K562 (cell line): ENCODE measurements at regions not wholly inside any gene's neighbourhood (a gene's known extent, or its start where the extent isn't known, plus 50 kb on each side); places are given as distances from the start of the nearest gene placed in this dataset.

ENCODE experiments used
- ATAC-seq: fragments of 200-7000 bp; cut with Tn5 transposase; 3 replicates; pipeline ENCODE4 v1.9.1; 2020; ENCODE audit warnings: moderate library complexity
- BruUV-seq: library from RNA; stranded (reverse); fragments of 400-500 nt; replicated peaks from 2 replicates; lab custom pipeline; 2021; lab: Mats Ljungman, UMichigan
- CTCF ChIA-PET: fragments of 300-600 bp; formaldehyde crosslinking; extraction: SDS; loops from one replicate; lab custom pipeline; 2021; ENCODE audit warnings: low intra/inter-chr PET ratio; lab: Yijun Ruan, JAX
- POLR2A ChIA-PET: fragments of 300-600, 350-650 bp; sonication (Branson Sonifier 250); formaldehyde crosslinking; extraction: SDS; loops from one replicate; lab custom pipeline; 2021; ENCODE audit warnings: antibody characterized with exemption, inconsistent platforms; lab: Yijun Ruan, JAX
- DNase-seq, 4 experiments: peaks; one replicate each; pipeline versions ENCODE4 v3.0.0 to v3.0.0-alpha.2; 2011 to 2018; ENCODE audit warnings: low spot score in 3 of 4, mixed read lengths in 3 of 4; ENCODE audit errors: extremely low read depth in 1 of 4
- FAIRE-seq: peaks from 2 replicates; lab custom pipeline; 2011; peaks lifted over from hg19 to GRCh38; lab: Jason Lieb, UNC
- H2AFZ ChIP-seq: 2 replicates; pipeline ENCODE4 v1.6.0; 2011; ENCODE audit warnings: low read depth, low read length, control low read depth, inconsistent platforms
- H3K27ac ChIP-seq: fragments of 200-600 bp; 3 replicates; pipeline ENCODE4 v1.8.0; 2011; ENCODE audit warnings: low read depth, mild to moderate bottlenecking, control low read depth, inconsistent platforms, low read length, moderate library complexity, mixed read lengths; ENCODE audit errors: extremely low read depth
- H3K27me3 ChIP-seq, 2 experiments: fragments of 300-600 bp in 1 of 2; 2 replicates in 1 of 2; 3 replicates in 1 of 2; pipeline versions ENCODE4 v1.6.0 to v1.8.0; 2011; ENCODE audit warnings: inconsistent platforms in 2 of 2, low read length in 2 of 2, mild to moderate bottlenecking in 1 of 2, mixed read lengths in 1 of 2, moderate library complexity in 1 of 2; ENCODE audit not compliant: control insufficient read depth in 2 of 2, insufficient read depth in 2 of 2
- H3K36me3 ChIP-seq: fragments of 300-600 bp; 3 replicates; pipeline ENCODE4 v1.8.0; 2011; ENCODE audit warnings: mild to moderate bottlenecking, low read length, inconsistent platforms; ENCODE audit not compliant: control insufficient read depth, insufficient read depth
- H3K4me1 ChIP-seq, 2 experiments: fragments of 200-600 bp in 1 of 2; replicated peaks in 1 of 2; 2 replicates in 1 of 2; 3 replicates in 1 of 2; pipeline versions ENCODE4 v1.5.1 to v1.8.0; 2011; ENCODE audit warnings: inconsistent platforms in 2 of 2, low read length in 2 of 2, mild to moderate bottlenecking in 1 of 2, mixed read lengths in 1 of 2, moderate library complexity in 1 of 2; ENCODE audit not compliant: control insufficient read depth in 2 of 2, insufficient read depth in 2 of 2
- H3K4me2 ChIP-seq: 2 replicates; pipeline ENCODE4 v1.6.1; 2011; ENCODE audit warnings: low read length, control low read depth, inconsistent platforms, mixed read lengths; ENCODE audit not compliant: insufficient read depth
- H3K4me3 ChIP-seq: fragments of 200-600 bp; sonication (generic), shearing (Covaris generic); 2 replicates; pipeline ENCODE4 v1.5.1; 2016; ENCODE audit warnings: control low read depth, inconsistent platforms
- H3K79me2 ChIP-seq: fragments of 200-600 bp; 3 replicates; pipeline ENCODE4 v1.8.0; 2011; ENCODE audit warnings: low read length, inconsistent platforms; ENCODE audit not compliant: control insufficient read depth, insufficient read depth
- H3K9ac ChIP-seq, 2 experiments: 2 replicates each; pipeline versions ENCODE4 v1.6.0 to v1.6.1; 2011; ENCODE audit warnings: low read depth in 2 of 2, low read length in 2 of 2, control low read depth in 1 of 2, inconsistent platforms in 1 of 2, mild to moderate bottlenecking in 1 of 2, mixed read lengths in 1 of 2; ENCODE audit not compliant: insufficient read depth in 1 of 2
- H3K9me1 ChIP-seq: one replicate; pipeline ENCODE4 v1.6.0; 2011; ENCODE audit warnings: inconsistent platforms, mild to moderate bottlenecking, low read length, moderate library complexity; ENCODE audit not compliant: control insufficient read depth, insufficient read depth
- H3K9me3 ChIP-seq: replicated peaks from 2 replicates; pipeline ENCODE4 v1.5.1; 2011; ENCODE audit warnings: low read depth, low read length, inconsistent platforms; ENCODE audit not compliant: control insufficient read depth, insufficient read depth
- H4K20me1 ChIP-seq: replicated peaks from 2 replicates; pipeline ENCODE4 v1.6.1; 2011; ENCODE audit warnings: low read length, inconsistent platforms, mixed read lengths; ENCODE audit not compliant: control insufficient read depth, insufficient read depth
- CTCF ChIP-seq, 3 experiments: IDR thresholded peaks in 2 of 3; conservative IDR thresholded peaks in 1 of 3; 2 replicates each; pipeline ENCODE4 v1.5.1; 2011 to 2012; ENCODE audit warnings: low read length in 3 of 3, mild to moderate bottlenecking in 3 of 3, control low read depth in 2 of 3, improper control_type of control experiment in 1 of 3, inconsistent platforms in 1 of 3, low read depth in 1 of 3, mixed read lengths in 1 of 3, moderate library complexity in 1 of 3; ENCODE audit not compliant: insufficient read depth in 2 of 3
- EP300 ChIP-seq: IDR thresholded peaks from 2 replicates; pipeline ENCODE4 v1.6.1; 2012; ENCODE audit warnings: low read length, improper control_type of control experiment
- NCOA4 ChIP-seq: fragments of 450-650 bp; IDR thresholded peaks from 2 replicates; pipeline ENCODE4 v1.6.1; 2018; ENCODE audit warnings: mild to moderate bottlenecking; ENCODE audit not compliant: partially characterized antibody
- NFXL1 ChIP-seq: fragments of 450-650 bp; formaldehyde crosslinking; IDR thresholded peaks from 2 replicates; pipeline ENCODE4 v1.4.0; 2021; ENCODE audit warnings: mild to moderate bottlenecking
- RAD21 ChIP-seq, 2 experiments: fragments of 250-450 bp in 1 of 2; fragments of 450-650 bp in 1 of 2; sonication (Bioruptor Pico) in 1 of 2; formaldehyde crosslinking in 1 of 2; IDR thresholded peaks in 1 of 2; conservative IDR thresholded peaks in 1 of 2; 2 replicates each; pipeline versions ENCODE4 v1.4.0 to v1.8.0; 2020 to 2022; ENCODE audit warnings: mild to moderate bottlenecking in 2 of 2, moderate library complexity in 1 of 2
- USF1 ChIP-seq: sonication (generic); formaldehyde crosslinking; IDR thresholded peaks from 2 replicates; pipeline ENCODE4 v1.9.0; 2022; ENCODE audit warnings: mild to moderate bottlenecking, missing genetic modification reagents
- ZNF253 ChIP-seq: fragments of 250-450 bp; sonication (Bioruptor Pico); conservative IDR thresholded peaks from 2 replicates; pipeline ENCODE4 v1.6.1; 2021; ENCODE audit warnings: mild to moderate bottlenecking
- ZNF280A ChIP-seq: fragments of 450-650 bp; IDR thresholded peaks from 2 replicates; pipeline ENCODE4 v1.6.1; 2018; ENCODE audit warnings: mild to moderate bottlenecking, low read depth; ENCODE audit not compliant: partially characterized antibody
- WGBS: fragments of 100-300 bp; shearing (Covaris generic); methylation state at CpG from one replicate; pipeline ENCODE4 v1.1.6; 2016; ENCODE audit warnings: low coverage, mixed read lengths; ENCODE audit not compliant: insufficient coverage; ENCODE audit errors: missing lambda C conversion rate; 5-methylcytosine and 5-hydroxymethylcytosine counted together
- in situ Hi-C: fragments of 300-500 bp; cut with MboI; formaldehyde crosslinking; loops from 4 replicates; pipeline ENCODE4 v1.15.0; 2018; ENCODE audit warnings: inconsistent platforms, mixed read lengths
- intact Hi-C: fragments of 100-400 bp; cut with micrococcal nuclease; formaldehyde crosslinking; loops from 2 replicates; pipeline ENCODE4 v1.14.2; 2022

DNA sequence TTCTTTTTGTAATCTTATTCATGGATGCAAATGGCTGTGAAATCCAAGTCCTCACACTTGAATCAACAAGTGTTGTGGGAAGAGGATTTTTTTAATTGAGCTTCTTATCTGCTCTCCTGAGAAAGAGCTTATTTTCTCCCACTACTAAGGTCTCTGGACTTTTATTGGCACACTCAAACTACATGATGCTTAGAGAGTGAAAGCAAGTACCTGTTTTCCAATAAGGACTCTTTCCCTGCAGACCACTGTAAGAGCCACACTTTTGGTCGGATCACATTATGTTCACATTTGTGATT, 546.4 kb upstream of the ARRDC3 start:
- no peak overlapping the region for H3K27ac ChIP-seq
- no peak overlapping the region for H3K4me3 ChIP-seq
- FAIRE-seq (no peak), DNase-seq (no peak), ATAC-seq (no peak)
- no peaks in the 10 kb centered on the region for H3K36me3 ChIP-seq
- no peak overlapping the region for H3K4me2 ChIP-seq
- intact Hi-C loops (no loop called here), in situ Hi-C loops (no loop called here)
- ChIA-PET CTCF (interaction anchor here (0.7 kb wide), 1 partner anchor 28 kb away, joined by 3 read pairs; no protein-coding TSS in a partner anchor), POLR2A (no interaction called here)
- H4K20me1 ChIP-seq = no peaks in the 10 kb centered on the region
- H3K4me1 ChIP-seq = no peaks in the 10 kb centered on the region
- WGBS = 0% methylated on average over 1 of the region's 1 CpG
- H3K9me3 ChIP-seq = no peaks in the 10 kb centered on the region
- no TSS peak for BruUV-seq
- H3K9ac ChIP-seq = no peak overlapping the region
- H3K9me1 ChIP-seq = no peaks in the 10 kb centered on the region
- H3K79me2 ChIP-seq = no peaks in the 10 kb centered on the region
- no peak for TF ChIP-seq USF1 (CRISPR knock-in tag)
- no peak for TF ChIP-seq ZNF253 (CRISPR knock-in tag)
- no peak for TF ChIP-seq EP300
- H2AFZ ChIP-seq = no peak overlapping the region
- H3K27me3 ChIP-seq = no peaks in the 10 kb centered on the region

GRCh38 chr5:91928754-91929521, 545.8 kb upstream of the ARRDC3 start:
- H3K27ac ChIP-seq = no peak overlapping the region
- H3K36me3 ChIP-seq = no peaks in the 10 kb centered on the region
- FAIRE-seq = no peak
- H3K9ac ChIP-seq = no peak overlapping the region
- WGBS = 0% methylated on average over 1 of the region's 1 CpG
- intact Hi-C loops = no loop called here
- no peaks in the 10 kb centered on the region for H3K9me1 ChIP-seq
- CTCF ChIA-PET = interaction anchor here (0.7 kb wide), 1 partner anchor 28 kb away, joined by 3 read pairs; no protein-coding TSS in a partner anchor
- no peaks in the 10 kb centered on the region for H3K4me1 ChIP-seq
- ATAC-seq = no peak
- POLR2A ChIA-PET = no interaction called here
- H2AFZ ChIP-seq = no peak overlapping the region
- in situ Hi-C loops = no loop called here
- H3K79me2 ChIP-seq = no peaks in the 10 kb centered on the region
- no peaks in the 10 kb centered on the region for H3K9me3 ChIP-seq
- no peaks in the 10 kb centered on the region for H3K27me3 ChIP-seq
- no peaks in the 10 kb centered on the region for H4K20me1 ChIP-seq
- TF ChIP-seq RAD21 (CRISPR knock-in tag; conservative IDR thresholded peaks at IDR 0.05 in 1 of 2, IDR thresholded peaks at IDR 0.05 in 1 of 2) = peak in 1 of 2 experiments; percentile 47; a peak in 2 of 4 replicates
- no peak for TF ChIP-seq ZNF280A
- peak in 1 of 3 experiments; percentile 37; a peak in 1 of 6 replicates for TF ChIP-seq CTCF (IDR thresholded peaks at IDR 0.05 in 2 of 3, conservative IDR thresholded peaks at IDR 0.05 in 1 of 3; ENCODE audit: insufficient read depth in 2 of 3, low read depth in 1 of 3, low read length in 3 of 3)
- no peak for TF ChIP-seq NCOA4
- no peak for TF ChIP-seq NFXL1 (CRISPR knock-in tag)
- no peak overlapping the region for H3K4me3 ChIP-seq
- no peak overlapping the region for H3K4me2 ChIP-seq
- peak in 1 of 4 experiments; percentile 3 for DNase-seq
- no TSS peak for BruUV-seq
